K562 (cell line): ENCODE measurements at regions not wholly inside any gene's neighbourhood (a gene's known extent, or its start where the extent isn't known, plus 50 kb on each side); places are given as distances from the start of the nearest gene placed in this dataset.

Experiments
- CREB1 ChIP-seq, 2 experiments: sonication (generic) in 1 of 2; formaldehyde crosslinking in 1 of 2; IDR thresholded peaks; 2 replicates each; pipeline versions ENCODE4 v1.6.1 to v1.8.0; 2012 to 2022; ENCODE audit warnings: inconsistent platforms in 1 of 2, mild to moderate bottlenecking in 1 of 2, missing genetic modification reagents in 1 of 2, moderate library complexity in 1 of 2
- ELF2 ChIP-seq: fragments of 250-450 bp; sonication (Bioruptor Pico); IDR thresholded peaks from 2 replicates; pipeline ENCODE4 v1.5.0; 2021; ENCODE audit warnings: mild to moderate bottlenecking
- GATAD2A ChIP-seq: fragments of 450-650 bp; IDR thresholded peaks from 2 replicates; pipeline ENCODE4 v1.6.1; 2017
- JUNB ChIP-seq: fragments of 450-650 bp; formaldehyde crosslinking; conservative IDR thresholded peaks from 2 replicates; pipeline ENCODE4 v1.4.0; 2020; ENCODE audit warnings: mild to moderate bottlenecking
- KAT2B ChIP-seq: IDR thresholded peaks from one replicate; pipeline ENCODE4 v1.6.1; 2012; ENCODE audit warnings: low read depth, mild to moderate bottlenecking, control low read depth, inconsistent platforms, low read length, moderate library complexity
- KLF1 ChIP-seq: fragments of 450-650 bp; IDR thresholded peaks from 2 replicates; pipeline ENCODE4 v1.6.1; 2016; ENCODE audit warnings: missing genetic modification characterization, missing compliant biosample characterization
- MAFK ChIP-seq: IDR thresholded peaks from 2 replicates; pipeline ENCODE4 v1.6.1; 2011; ENCODE audit warnings: low read length, improper control_type of control experiment
- POLR2A ChIP-seq: fragments of 450-650 bp; conservative IDR thresholded peaks from 2 replicates; pipeline ENCODE4 v1.6.1; 2016
- POLR2AphosphoS5 ChIP-seq: IDR thresholded peaks from 2 replicates; pipeline ENCODE4 v1.6.1; 2011; ENCODE audit warnings: mild to moderate bottlenecking, low read depth, low read length, moderate library complexity; ENCODE audit not compliant: control insufficient read depth, insufficient read depth
- PRDM10 ChIP-seq: fragments of 450-650 bp; IDR thresholded peaks from 2 replicates; pipeline ENCODE4 v1.6.1; 2018; ENCODE audit not compliant: partially characterized antibody
- ZEB2 ChIP-seq: fragments of 450-650 bp; IDR thresholded peaks from 2 replicates; pipeline ENCODE4 v1.6.1; 2016
- ZNF224 ChIP-seq: sonication (generic); formaldehyde crosslinking; IDR thresholded peaks from 2 replicates; pipeline ENCODE4 v1.8.0; 2022; ENCODE audit warnings: mild to moderate bottlenecking, missing genetic modification reagents

GRCh38 chr18:72995558-72995957 is 127.8 kb upstream of the NETO1 start:
- TF ChIP-seq PRDM10, result no peak
- TF ChIP-seq ZNF224 (CRISPR knock-in tag), result no peak
- TF ChIP-seq KAT2B, result no peak
- TF ChIP-seq JUNB, result no peak
- no peak for TF ChIP-seq MAFK
- no peak for TF ChIP-seq GATAD2A
- TF ChIP-seq CREB1 (IDR thresholded peaks at IDR 0.05), result no peak
- no peak for TF ChIP-seq CREB1 (CRISPR knock-in tag; IDR thresholded peaks at IDR 0.05)
- no peak for TF ChIP-seq KLF1 (tag)
- TF ChIP-seq ZEB2, result no peak
- TF ChIP-seq POLR2AphosphoS5, result no peak
- TF ChIP-seq POLR2A, result no peak
- TF ChIP-seq ELF2 (CRISPR knock-in tag), result no peak
